Glutamatergic neuron (in vitro differentiated cells): ENCODE measurements at regions not wholly inside any gene's neighbourhood (a gene's known extent, or its start where the extent isn't known, plus 50 kb on each side); places are given as distances from the start of the nearest gene placed in this dataset.

Experiments used
- DNase-seq: peaks from one replicate; pipeline ENCODE4 v3.0.0; 2022
- H3K27ac Mint-ChIP-seq: one replicate; pipeline ENCODE4 v1.8.0; 2020; ENCODE audit warnings: mild to moderate bottlenecking, mixed read lengths, inconsistent platforms; ENCODE audit not compliant: unreplicated experiment
- H3K27me3 Mint-ChIP-seq: one replicate; pipeline ENCODE4 v1.8.0; 2020; ENCODE audit warnings: mild to moderate bottlenecking, moderate library complexity, mixed read lengths, inconsistent platforms; ENCODE audit not compliant: unreplicated experiment
- H3K36me3 Mint-ChIP-seq: one replicate; pipeline ENCODE4 v1.8.0; 2020; ENCODE audit warnings: mild to moderate bottlenecking, mixed read lengths, inconsistent platforms; ENCODE audit not compliant: unreplicated experiment
- H3K4me1 Mint-ChIP-seq: one replicate; pipeline ENCODE4 v1.8.0; 2020; ENCODE audit warnings: mild to moderate bottlenecking, low read depth, mixed read lengths, inconsistent platforms; ENCODE audit not compliant: unreplicated experiment
- H3K4me3 Mint-ChIP-seq: one replicate; pipeline ENCODE4 v1.8.0; 2020; ENCODE audit warnings: mild to moderate bottlenecking, mixed read lengths, inconsistent platforms; ENCODE audit not compliant: unreplicated experiment
- H3K9me3 Mint-ChIP-seq: one replicate; pipeline ENCODE4 v1.8.0; 2020; ENCODE audit warnings: mild to moderate bottlenecking, moderate library complexity, mixed read lengths, inconsistent platforms; ENCODE audit not compliant: unreplicated experiment
- CTCF ChIP-seq: fragments of 200-600 bp; sonication (generic); IDR thresholded peaks from one replicate; pipeline ENCODE4 v1.5.0; 2021; ENCODE audit not compliant: partially characterized antibody, unreplicated experiment

GRCh38 chr12:24111086-24111485 is 161.6 kb upstream of the SOX5 start:
- Mint-ChIP-seq H3K27me3 (no peaks in the 10 kb centered on the region), H3K4me3 (no peak overlapping the region)

GRCh38 chr12:24109381-24110039 is 160.0 kb upstream of the SOX5 start:
- Mint-ChIP-seq H3K27me3 (no peaks in the 10 kb centered on the region), H3K27ac (no peak overlapping the region), H3K4me1 (peaks cover 5% of the 10 kb centered on the region), H3K4me3 (no peak overlapping the region), H3K36me3 (no peaks in the 10 kb centered on the region), H3K9me3 (peaks cover 1% of the 10 kb centered on the region)
- no peak for DNase-seq
- TF ChIP-seq CTCF: peak; percentile 65

More at GRCh38 chr12:24111086-24111485, 161.6 kb upstream of the SOX5 start:
- no peak overlapping the region for H3K27ac Mint-ChIP-seq
- H3K36me3 Mint-ChIP-seq: no peaks in the 10 kb centered on the region
- peaks cover 5% of the 10 kb centered on the region for H3K4me1 Mint-ChIP-seq
- DNase-seq: no peak
- peaks cover 1% of the 10 kb centered on the region for H3K9me3 Mint-ChIP-seq
- TF ChIP-seq CTCF: no peak

- H3K4me3 Mint-ChIP-seq: no peak overlapping the region
- H3K9me3 Mint-ChIP-seq: peaks cover 1% of the 10 kb centered on the region
- TF ChIP-seq CTCF: no peak
- no peak overlapping the region for H3K27ac Mint-ChIP-seq
- no peaks in the 10 kb centered on the region for H3K36me3 Mint-ChIP-seq
- H3K4me1 Mint-ChIP-seq: peaks cover 3% of the 10 kb centered on the region
- no peak for DNase-seq
- H3K27me3 Mint-ChIP-seq: no peaks in the 10 kb centered on the region
Observed at GRCh38 chr12:24102676-24103075, 153.2 kb upstream of the SOX5 start.

GRCh38 chr12:24099576-24099975 is 150.1 kb upstream of the SOX5 start:
- DNase-seq: no peak
- Mint-ChIP-seq H3K9me3 (no peaks in the 10 kb centered on the region), H3K27me3 (peaks cover 1% of the 10 kb centered on the region), H3K4me1 (no peaks in the 10 kb centered on the region), H3K27ac (no peak overlapping the region), H3K4me3 (no peak overlapping the region), H3K36me3 (peaks cover 4% of the 10 kb centered on the region)
- no peak for TF ChIP-seq CTCF

- peaks cover 1% of the 10 kb centered on the region for H3K27me3 Mint-ChIP-seq
- no peak overlapping the region for H3K4me3 Mint-ChIP-seq
- no peak for TF ChIP-seq CTCF
- no peak overlapping the region for H3K27ac Mint-ChIP-seq
- no peak for DNase-seq
- peaks cover 4% of the 10 kb centered on the region for H3K36me3 Mint-ChIP-seq
- peaks cover 3% of the 10 kb centered on the region for H3K9me3 Mint-ChIP-seq
- H3K4me1 Mint-ChIP-seq: no peaks in the 10 kb centered on the region
Observed at GRCh38 chr12:24095245-24095644, 145.8 kb upstream of the SOX5 start.
